ENCODE measurements at regions not wholly inside any gene's neighbourhood (a gene's known extent, or its start where the extent isn't known, plus 50 kb on each side); places are given as distances from the start of the nearest gene placed in this dataset.

- H3K23ac ChIP-seq (ENCODE audit: insufficient read length, low read depth, low read length): no peak overlapping the region
- Mint-ChIP-seq H3K36me3 (ENCODE audit: insufficient read depth in 1 of 3, low read depth in 3 of 3) (peaks cover 2 to 16% (median 6%) of the 10 kb centered on the region in 3 experiments), H3K27me3 (ENCODE audit: low read depth) (peaks cover 5% of the 10 kb centered on the region), H3K9me3 (peaks cover 15 to 24% of the 10 kb centered on the region in 2 experiments), H3K27ac (no peak overlapping the region), H3K4me3 (no peak overlapping the region), H3K4me1 (peaks cover 0 to 4% of the 10 kb centered on the region in 2 experiments; a peak in 3 of 4 replicates)
- H4K5ac ChIP-seq (ENCODE audit: insufficient read length, low read depth, low read length): no peak overlapping the region
- H3K4me1 ChIP-seq (ENCODE audit: insufficient read depth, low read length): no peaks in the 10 kb centered on the region
- no peak overlapping the region for H3K4me2 ChIP-seq (ENCODE audit: insufficient read depth, insufficient read length, low read length)
- no peak overlapping the region for H4K8ac ChIP-seq (replicated peaks; ENCODE audit: insufficient read length, low read depth, low read length)
- no peak overlapping the region for H2BK12ac ChIP-seq (ENCODE audit: insufficient read length, low read depth, low read length)
- no peak overlapping the region for H3K9ac ChIP-seq (ENCODE audit: extremely low read depth, insufficient read length, low read length)
- TF ChIP-seq, protein P1, sequence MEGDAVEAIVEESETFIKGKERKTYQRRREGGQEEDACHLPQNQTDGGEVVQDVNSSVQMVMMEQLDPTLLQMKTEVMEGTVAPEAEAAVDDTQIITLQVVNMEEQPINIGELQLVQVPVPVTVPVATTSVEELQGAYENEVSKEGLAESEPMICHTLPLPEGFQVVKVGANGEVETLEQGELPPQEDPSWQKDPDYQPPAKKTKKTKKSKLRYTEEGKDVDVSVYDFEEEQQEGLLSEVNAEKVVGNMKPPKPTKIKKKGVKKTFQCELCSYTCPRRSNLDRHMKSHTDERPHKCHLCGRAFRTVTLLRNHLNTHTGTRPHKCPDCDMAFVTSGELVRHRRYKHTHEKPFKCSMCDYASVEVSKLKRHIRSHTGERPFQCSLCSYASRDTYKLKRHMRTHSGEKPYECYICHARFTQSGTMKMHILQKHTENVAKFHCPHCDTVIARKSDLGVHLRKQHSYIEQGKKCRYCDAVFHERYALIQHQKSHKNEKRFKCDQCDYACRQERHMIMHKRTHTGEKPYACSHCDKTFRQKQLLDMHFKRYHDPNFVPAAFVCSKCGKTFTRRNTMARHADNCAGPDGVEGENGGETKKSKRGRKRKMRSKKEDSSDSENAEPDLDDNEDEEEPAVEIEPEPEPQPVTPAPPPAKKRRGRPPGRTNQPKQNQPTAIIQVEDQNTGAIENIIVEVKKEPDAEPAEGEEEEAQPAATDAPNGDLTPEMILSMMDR (conservative IDR thresholded peaks at IDR 0.05): no peak
- no peak overlapping the region for H3K56ac ChIP-seq (ENCODE audit: insufficient read length, low read depth, low read length)
- no peaks in the 10 kb centered on the region for H3K79me1 ChIP-seq (ENCODE audit: insufficient read depth, low read depth, low read length, poor library complexity, severe bottlenecking)
- H3K9me3 ChIP-seq (ENCODE audit: control insufficient read depth, low read depth, low read length): peaks cover 8% of the 10 kb centered on the region
- H2BK5ac ChIP-seq (ENCODE audit: insufficient read length, low read length): no peak overlapping the region
- WGBS (ENCODE audit: extremely low coverage, insufficient read length, low lambda C conversion rate): no CpG with 5 or more reads among the region's 4 CpGs
- no peak for DNase-seq
- no peak overlapping the region for H3K14ac ChIP-seq (ENCODE audit: insufficient read depth, low read length)
- no peak overlapping the region for H3K27ac ChIP-seq (ENCODE audit: insufficient read length, low read depth, low read length)
- H3K27me3 ChIP-seq (ENCODE audit: insufficient read depth, low read length): no peaks in the 10 kb centered on the region
- no peak overlapping the region for H2BK15ac ChIP-seq (ENCODE audit: low read depth, low read length)
- H2AFZ ChIP-seq (ENCODE audit: low read length): no peak overlapping the region
- no peaks in the 10 kb centered on the region for H3K23me2 ChIP-seq (ENCODE audit: insufficient read length, low read depth, low read length, poor library complexity, severe bottlenecking)
- no peaks in the 10 kb centered on the region for H3K79me2 ChIP-seq (ENCODE audit: insufficient read depth, low read length)
- H3T11ph ChIP-seq (ENCODE audit: low read length): no peak overlapping the region
- no peaks in the 10 kb centered on the region for H4K20me1 ChIP-seq (ENCODE audit: control insufficient read depth, insufficient read depth, insufficient read length)
- no peak overlapping the region for H4K91ac ChIP-seq (ENCODE audit: insufficient read length, low read depth, low read length)
- H2BK120ac ChIP-seq (ENCODE audit: low read depth, low read length, poor library complexity, severe bottlenecking): no peak overlapping the region
- H3K18ac ChIP-seq (ENCODE audit: insufficient read length, low read depth, low read length): no peak overlapping the region
- no peak overlapping the region for H2AK5ac ChIP-seq (ENCODE audit: insufficient read length, low read length)
- no peak overlapping the region for H2BK20ac ChIP-seq (ENCODE audit: low read depth, low read length, poor library complexity, severe bottlenecking)
- no peak overlapping the region for H3K4ac ChIP-seq (ENCODE audit: low read depth, low read length)
Observed at GRCh38 chr6:15793288-15793687, 130.5 kb upstream of the DTNBP1 start.
